ENCODE measurements at regions not wholly inside any gene's neighbourhood (a gene's known extent, or its start where the extent isn't known, plus 50 kb on each side); places are given as distances from the start of the nearest gene placed in this dataset.

DNA sequence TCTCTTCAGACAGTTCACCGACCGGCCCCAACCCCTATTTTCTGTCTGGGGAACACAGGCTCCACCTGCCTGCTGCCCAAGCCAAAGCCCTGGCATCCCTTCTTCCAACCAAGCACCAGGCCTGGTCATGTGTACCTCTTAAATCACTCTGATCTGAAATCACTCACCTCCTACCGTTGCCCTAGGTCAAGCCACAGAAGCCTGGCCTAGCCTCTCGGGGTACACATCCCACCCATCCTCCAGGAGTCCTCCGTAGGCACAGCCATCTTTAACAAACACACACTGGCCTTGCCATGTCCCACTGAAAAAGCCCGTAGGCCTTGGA is 81.8 kb downstream of the IRF2BPL start:
- TF ChIP-seq, protein P1, sequence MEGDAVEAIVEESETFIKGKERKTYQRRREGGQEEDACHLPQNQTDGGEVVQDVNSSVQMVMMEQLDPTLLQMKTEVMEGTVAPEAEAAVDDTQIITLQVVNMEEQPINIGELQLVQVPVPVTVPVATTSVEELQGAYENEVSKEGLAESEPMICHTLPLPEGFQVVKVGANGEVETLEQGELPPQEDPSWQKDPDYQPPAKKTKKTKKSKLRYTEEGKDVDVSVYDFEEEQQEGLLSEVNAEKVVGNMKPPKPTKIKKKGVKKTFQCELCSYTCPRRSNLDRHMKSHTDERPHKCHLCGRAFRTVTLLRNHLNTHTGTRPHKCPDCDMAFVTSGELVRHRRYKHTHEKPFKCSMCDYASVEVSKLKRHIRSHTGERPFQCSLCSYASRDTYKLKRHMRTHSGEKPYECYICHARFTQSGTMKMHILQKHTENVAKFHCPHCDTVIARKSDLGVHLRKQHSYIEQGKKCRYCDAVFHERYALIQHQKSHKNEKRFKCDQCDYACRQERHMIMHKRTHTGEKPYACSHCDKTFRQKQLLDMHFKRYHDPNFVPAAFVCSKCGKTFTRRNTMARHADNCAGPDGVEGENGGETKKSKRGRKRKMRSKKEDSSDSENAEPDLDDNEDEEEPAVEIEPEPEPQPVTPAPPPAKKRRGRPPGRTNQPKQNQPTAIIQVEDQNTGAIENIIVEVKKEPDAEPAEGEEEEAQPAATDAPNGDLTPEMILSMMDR (IDR thresholded peaks at IDR 0.05; ENCODE audit: borderline replicate concordance, extremely low read depth, low read length, poor library complexity, severe bottlenecking) = no peak
- no peak for TF ChIP-seq EZH2 (IDR thresholded peaks at IDR 0.05; ENCODE audit: borderline replicate concordance, low read depth, low read length, severe bottlenecking)

Data from DND-41 (cell line).